22Rv1 (cell line): ENCODE measurements at regions not wholly inside any gene's neighbourhood (a gene's known extent, or its start where the extent isn't known, plus 50 kb on each side); places are given as distances from the start of the nearest gene placed in this dataset.
"Not testable (repeated sequence)": the region's sequence is repeated elsewhere in the genome, so short reads cannot be mapped to it uniquely, and the experiment has no call there.

Source experiments
- CTCF ChIP-seq: fragments of 450-650 bp; IDR thresholded peaks from 2 replicates; pipeline ENCODE4 v1.5.1; 2017; ENCODE audit warnings: mild to moderate bottlenecking
- ZFX ChIP-seq: fragments of 450-650 bp; IDR thresholded peaks from 2 replicates; pipeline ENCODE4 v1.6.1; 2017; ENCODE audit warnings: antibody characterized with exemption, borderline replicate concordance

GRCh38 chr9:94492125-94492524 lies 62.8 kb upstream of the PCAT7 start:
- not testable (repeated sequence) for TF ChIP-seq CTCF, ZFX
